Lower lobe of right lung (tissue), 2 donors: ENCODE measurements at regions not wholly inside any gene's neighbourhood (a gene's known extent, or its start where the extent isn't known, plus 50 kb on each side); places are given as distances from the start of the nearest gene placed in this dataset.

Experiments used
- ATAC-seq, 2 donors: fragments of 200-7000 bp; cut with Tn5 transposase; one replicate each; pipeline ENCODE4 v1.9.1; 2020 to 2022; ENCODE audit warnings: mild to moderate bottlenecking in 2 of 2, moderate library complexity in 2 of 2
- DNase-seq: peaks from one replicate; pipeline ENCODE4 v3.0.0-alpha.2; 2020
- H3K27ac ChIP-seq: fragments of 200-600 bp; one replicate; pipeline ENCODE4 v1.8.0; 2022
- H3K27me3 ChIP-seq: fragments of 200-600 bp; one replicate; pipeline ENCODE4 v1.8.0; 2022; ENCODE audit warnings: low read depth
- H3K36me3 ChIP-seq: fragments of 200-600 bp; one replicate; pipeline ENCODE4 v1.8.0; 2022; ENCODE audit warnings: mild to moderate bottlenecking
- H3K4me1 ChIP-seq: fragments of 200-600 bp; one replicate; pipeline ENCODE4 v1.8.0; 2022
- H3K4me3 ChIP-seq: fragments of 200-600 bp; one replicate; pipeline ENCODE4 v1.8.0; 2022; ENCODE audit warnings: mild to moderate bottlenecking
- H3K9me3 ChIP-seq: fragments of 200-600 bp; one replicate; pipeline ENCODE4 v1.8.0; 2022
- intact Hi-C: fragments of 100-400 bp; cut with DNase I; formaldehyde crosslinking; loops from one replicate; pipeline ENCODE4 v1.11.0; 2022
- TF ChIP-seq, protein P1 (sequence below): fragments of 200-600 bp; IDR thresholded peaks from one replicate; pipeline ENCODE4 v1.8.0; 2022; ENCODE audit warnings: antibody characterized with exemption, mild to moderate bottlenecking
- donor health status: DM: no; HTN: yes; CAD: no; lungs with severe emphysema.

DNA sequence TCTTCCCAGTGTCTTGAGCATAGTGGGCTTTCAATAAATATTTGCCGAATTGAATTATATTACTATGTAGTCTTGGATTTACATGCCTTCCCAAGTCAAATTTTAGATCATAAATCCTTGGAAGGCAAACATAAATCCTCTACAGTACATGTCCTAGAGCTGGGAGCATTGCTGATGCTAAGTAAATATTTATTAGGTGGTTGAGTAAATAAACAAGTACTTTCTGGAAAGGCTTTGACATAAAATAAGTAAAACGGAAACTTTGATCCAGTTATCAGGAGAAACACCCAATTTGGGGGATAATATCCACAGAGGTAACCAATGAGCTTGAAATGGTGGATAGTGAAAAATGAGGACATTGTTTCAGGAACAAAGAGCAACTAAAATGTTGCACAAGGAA, 162.8 kb upstream of the SVIL start:
- Histone ChIP-seq H3K4me1 (peaks cover 13% of the 10 kb centered on the region), H3K27ac (no peak overlapping the region), H3K9me3 (no peaks in the 10 kb centered on the region), H3K36me3 (no peaks in the 10 kb centered on the region), H3K4me3 (no peak overlapping the region), H3K27me3 (no peaks in the 10 kb centered on the region)
- DNase-seq (no peak), ATAC-seq (no peak)
- TF ChIP-seq, protein P1, sequence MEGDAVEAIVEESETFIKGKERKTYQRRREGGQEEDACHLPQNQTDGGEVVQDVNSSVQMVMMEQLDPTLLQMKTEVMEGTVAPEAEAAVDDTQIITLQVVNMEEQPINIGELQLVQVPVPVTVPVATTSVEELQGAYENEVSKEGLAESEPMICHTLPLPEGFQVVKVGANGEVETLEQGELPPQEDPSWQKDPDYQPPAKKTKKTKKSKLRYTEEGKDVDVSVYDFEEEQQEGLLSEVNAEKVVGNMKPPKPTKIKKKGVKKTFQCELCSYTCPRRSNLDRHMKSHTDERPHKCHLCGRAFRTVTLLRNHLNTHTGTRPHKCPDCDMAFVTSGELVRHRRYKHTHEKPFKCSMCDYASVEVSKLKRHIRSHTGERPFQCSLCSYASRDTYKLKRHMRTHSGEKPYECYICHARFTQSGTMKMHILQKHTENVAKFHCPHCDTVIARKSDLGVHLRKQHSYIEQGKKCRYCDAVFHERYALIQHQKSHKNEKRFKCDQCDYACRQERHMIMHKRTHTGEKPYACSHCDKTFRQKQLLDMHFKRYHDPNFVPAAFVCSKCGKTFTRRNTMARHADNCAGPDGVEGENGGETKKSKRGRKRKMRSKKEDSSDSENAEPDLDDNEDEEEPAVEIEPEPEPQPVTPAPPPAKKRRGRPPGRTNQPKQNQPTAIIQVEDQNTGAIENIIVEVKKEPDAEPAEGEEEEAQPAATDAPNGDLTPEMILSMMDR, result no peak
- intact Hi-C loops, result no loop called here

DNA sequence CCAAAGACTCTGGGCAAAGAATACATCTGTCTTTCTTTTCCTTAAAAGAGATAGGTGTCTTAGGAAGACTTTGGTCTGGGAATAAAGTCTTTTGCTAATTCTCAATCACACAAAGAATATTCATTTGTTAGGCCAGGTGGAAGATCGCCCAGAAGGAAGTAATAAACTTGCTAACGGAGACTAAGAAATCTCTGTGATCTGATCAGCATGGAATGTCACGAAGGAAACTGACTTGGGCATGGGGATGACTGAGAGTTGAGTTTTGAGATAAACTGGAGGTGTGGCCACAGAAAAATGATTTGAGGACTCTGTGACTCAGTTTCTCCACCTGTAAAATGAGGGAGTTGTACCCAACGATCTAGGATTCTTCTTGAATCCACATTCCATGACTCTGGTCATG, 161.1 kb upstream of the SVIL start:
- H3K36me3 ChIP-seq, result no peaks in the 10 kb centered on the region
- no peak for ATAC-seq
- peaks cover 20% of the 10 kb centered on the region for H3K4me1 ChIP-seq
- DNase-seq, result no peak
- H3K27ac ChIP-seq, result peak overlapping the region; percentile 32
- TF ChIP-seq, protein P1, result no peak
- H3K27me3 ChIP-seq, result no peaks in the 10 kb centered on the region
- H3K4me3 ChIP-seq, result no peak overlapping the region
- no peaks in the 10 kb centered on the region for H3K9me3 ChIP-seq
- intact Hi-C loops, result no loop called here

DNA sequence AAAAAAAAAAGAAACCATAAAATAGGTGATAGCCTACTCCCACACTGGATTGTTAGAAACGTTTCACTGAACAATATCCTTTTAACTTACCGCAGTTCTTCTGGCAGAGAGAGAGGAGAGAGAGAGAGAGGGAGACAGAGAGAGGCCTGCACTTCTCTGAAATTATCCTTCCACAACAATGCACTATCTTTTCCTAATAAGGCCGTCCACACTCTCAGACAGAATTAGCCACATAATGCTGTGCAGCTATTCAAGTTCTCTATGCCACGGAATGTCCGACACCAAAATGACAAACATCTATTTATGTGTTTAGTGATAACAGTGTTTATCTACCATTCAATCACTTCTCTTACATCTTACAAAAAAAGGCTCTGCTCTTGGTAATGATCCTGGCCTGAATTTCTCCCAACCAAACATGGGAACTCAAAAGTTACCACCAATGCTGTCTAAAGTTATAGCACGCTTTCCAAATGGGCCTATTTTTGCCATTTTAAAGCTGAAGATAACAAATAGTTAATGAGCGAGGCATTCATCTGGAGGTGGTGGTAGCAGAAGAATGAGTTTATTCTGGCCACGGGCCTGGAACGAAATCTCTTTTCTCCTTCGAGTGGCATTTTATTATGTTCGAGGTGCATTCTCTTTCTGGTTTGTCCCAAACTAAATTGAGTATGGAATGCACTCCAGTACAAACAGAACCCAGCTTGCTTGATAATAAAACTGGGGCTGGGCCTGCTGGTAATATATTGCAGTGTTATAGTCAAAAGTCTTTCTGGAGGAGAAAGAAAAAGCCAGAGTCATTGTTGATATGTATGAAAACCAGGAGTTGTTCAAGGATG, 160.2 kb upstream of the SVIL start:
- H3K27me3 ChIP-seq, result no peaks in the 10 kb centered on the region
- DNase-seq (no peak), ATAC-seq (peak in 1 of 2 donors; percentile 86)
- TF ChIP-seq, protein P1, result no peak
- peak overlapping the region; percentile 32 for H3K27ac ChIP-seq
- H3K36me3 ChIP-seq, result no peaks in the 10 kb centered on the region
- H3K4me3 ChIP-seq, result no peak overlapping the region
- peaks cover 20% of the 10 kb centered on the region for H3K4me1 ChIP-seq
- intact Hi-C loops, result no loop called here
- H3K9me3 ChIP-seq, result no peaks in the 10 kb centered on the region

GRCh38 chr10:29791773-29792172, 157.0 kb upstream of the SVIL start:
- no peaks in the 10 kb centered on the region for H3K36me3 ChIP-seq
- peak; percentile 45 to 56 for ATAC-seq

GRCh38 chr10:29790207-29790606, 155.4 kb upstream of the SVIL start:
- H3K36me3 ChIP-seq, result no peaks in the 10 kb centered on the region
- intact Hi-C loops, result no loop called here
- TF ChIP-seq, protein P1, result no peak
- H3K27me3 ChIP-seq, result no peaks in the 10 kb centered on the region
- H3K4me1 ChIP-seq, result peaks cover 9% of the 10 kb centered on the region
- peaks cover 6% of the 10 kb centered on the region for H3K9me3 ChIP-seq
- ATAC-seq (no peak), DNase-seq (no peak)
- no peak overlapping the region for H3K27ac ChIP-seq
- no peak overlapping the region for H3K4me3 ChIP-seq

More at GRCh38 chr10:29791773-29792172, 157.0 kb upstream of the SVIL start:
- no peaks in the 10 kb centered on the region for H3K27me3 ChIP-seq
- intact Hi-C loops, result no loop called here
- H3K9me3 ChIP-seq, result peaks cover 6% of the 10 kb centered on the region
- DNase-seq, result no peak
- H3K4me3 ChIP-seq, result no peak overlapping the region
- H3K4me1 ChIP-seq, result peaks cover 20% of the 10 kb centered on the region
- TF ChIP-seq, protein P1, result no peak
- no peak overlapping the region for H3K27ac ChIP-seq
